ENCODE measurements at regions not wholly inside any gene's neighbourhood (a gene's known extent, or its start where the extent isn't known, plus 50 kb on each side); places are given as distances from the start of the nearest gene placed in this dataset.

- Histone ChIP-seq H3K27ac (no peak overlapping the region), H3K9me3 (peaks cover 0 to 16% of the 10 kb centered on the region in 2 donors), H3K4me3 (no peak overlapping the region), H3K27me3 (no peaks in the 10 kb centered on the region), H3K36me3 (no peaks in the 10 kb centered on the region), H3K4me1 (no peaks in the 10 kb centered on the region)
- intact Hi-C loops (cut with DNase I; ENCODE audit: low total_unique reads), result no loop called here
- DNase-seq (ENCODE audit: low spot score in 2 of 2), result no peak
- no peak for TF ChIP-seq POLR2A (IDR thresholded peaks at IDR 0.05)
- no peak for TF ChIP-seq CTCF (IDR thresholded peaks at IDR 0.05)
- TF ChIP-seq POLR2AphosphoS5 (IDR thresholded peaks at IDR 0.05), result no peak
Observed at GRCh38 chr5:13317654-13318053, 626.8 kb downstream of the DNAH5 start.

- intact Hi-C loops (cut with DNase I; ENCODE audit: low total_unique reads), result no loop called here
- H3K27me3 ChIP-seq, result no peaks in the 10 kb centered on the region
Observed at GRCh38 chr5:13316176-13316575, 628.3 kb downstream of the DNAH5 start.

GRCh38 chr5:13307480-13307879 is 637.0 kb downstream of the DNAH5 start:
- TF ChIP-seq CTCF (IDR thresholded peaks at IDR 0.05) (no peak), POLR2A (IDR thresholded peaks at IDR 0.05) (no peak), POLR2AphosphoS5 (IDR thresholded peaks at IDR 0.05) (no peak)
- no peaks in the 10 kb centered on the region for H3K9me3 ChIP-seq
- no peaks in the 10 kb centered on the region for H3K4me1 ChIP-seq
- no peak overlapping the region for H3K4me3 ChIP-seq
- H3K27me3 ChIP-seq, result no peaks in the 10 kb centered on the region
- no peak overlapping the region for H3K27ac ChIP-seq
- intact Hi-C loops (cut with DNase I; ENCODE audit: low total_unique reads), result no loop called here
- H3K36me3 ChIP-seq, result no peaks in the 10 kb centered on the region
- no peak for DNase-seq (ENCODE audit: low spot score in 2 of 2)

More at GRCh38 chr5:13316176-13316575, 628.3 kb downstream of the DNAH5 start:
- TF ChIP-seq POLR2AphosphoS5 (IDR thresholded peaks at IDR 0.05), result no peak
- TF ChIP-seq CTCF (IDR thresholded peaks at IDR 0.05), result no peak
- no peak for TF ChIP-seq POLR2A (IDR thresholded peaks at IDR 0.05)
- Histone ChIP-seq H3K9me3 (peaks cover 0 to 16% of the 10 kb centered on the region in 2 donors), H3K4me3 (no peak overlapping the region), H3K27ac (no peak overlapping the region), H3K36me3 (no peaks in the 10 kb centered on the region), H3K4me1 (no peaks in the 10 kb centered on the region)
- DNase-seq (ENCODE audit: low spot score in 2 of 2), result no peak

GRCh38 chr5:13303445-13303844 is 641.0 kb downstream of the DNAH5 start:
- Histone ChIP-seq H3K9me3 (no peaks in the 10 kb centered on the region), H3K27ac (no peak overlapping the region), H3K4me1 (no peaks in the 10 kb centered on the region), H3K36me3 (no peaks in the 10 kb centered on the region), H3K27me3 (no peaks in the 10 kb centered on the region), H3K4me3 (no peak overlapping the region)
- TF ChIP-seq CTCF (IDR thresholded peaks at IDR 0.05) (no peak), POLR2AphosphoS5 (IDR thresholded peaks at IDR 0.05) (no peak), POLR2A (IDR thresholded peaks at IDR 0.05) (no peak)
- intact Hi-C loops (cut with DNase I; ENCODE audit: low total_unique reads), result no loop called here
- no peak for DNase-seq (ENCODE audit: low spot score in 2 of 2)

GRCh38 chr5:13278811-13279210 is 665.7 kb downstream of the DNAH5 start:
- Histone ChIP-seq H3K27ac (no peak overlapping the region), H3K36me3 (no peaks in the 10 kb centered on the region), H3K4me1 (no peaks in the 10 kb centered on the region), H3K9me3 (no peaks in the 10 kb centered on the region), H3K27me3 (no peaks in the 10 kb centered on the region), H3K4me3 (no peak overlapping the region)
- TF ChIP-seq POLR2AphosphoS5 (IDR thresholded peaks at IDR 0.05), result no peak
- no peak for TF ChIP-seq CTCF (IDR thresholded peaks at IDR 0.05)
- no peak for TF ChIP-seq POLR2A (IDR thresholded peaks at IDR 0.05)
- intact Hi-C loops (cut with DNase I; ENCODE audit: low total_unique reads), result no loop called here
- DNase-seq (ENCODE audit: low spot score in 2 of 2), result no peak

Measured in breast epithelium (tissue), 4 donors.